ENCODE measurements at regions not wholly inside any gene's neighbourhood (a gene's known extent, or its start where the extent isn't known, plus 50 kb on each side); places are given as distances from the start of the nearest gene placed in this dataset.

DNA sequence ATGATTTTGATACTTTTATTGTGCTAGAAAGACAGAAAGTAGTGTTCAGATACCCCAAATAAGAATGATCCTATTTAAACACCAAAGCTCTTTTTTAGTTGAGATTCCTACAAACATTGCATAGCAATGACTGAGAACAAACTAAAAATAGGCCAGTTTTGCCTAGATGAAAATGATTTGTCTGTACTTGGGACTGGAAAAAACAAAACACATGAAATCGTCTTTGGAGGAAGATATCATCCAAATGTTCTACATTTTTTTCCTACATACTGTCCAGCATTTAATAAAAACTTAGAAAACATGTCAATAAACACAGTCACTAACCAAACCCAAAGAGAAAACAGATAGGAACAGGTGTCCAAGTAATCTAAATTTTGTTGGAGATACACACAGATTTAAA, 111.6 kb upstream of the MEOX2 start:
- no peak for DNase-seq

DNA sequence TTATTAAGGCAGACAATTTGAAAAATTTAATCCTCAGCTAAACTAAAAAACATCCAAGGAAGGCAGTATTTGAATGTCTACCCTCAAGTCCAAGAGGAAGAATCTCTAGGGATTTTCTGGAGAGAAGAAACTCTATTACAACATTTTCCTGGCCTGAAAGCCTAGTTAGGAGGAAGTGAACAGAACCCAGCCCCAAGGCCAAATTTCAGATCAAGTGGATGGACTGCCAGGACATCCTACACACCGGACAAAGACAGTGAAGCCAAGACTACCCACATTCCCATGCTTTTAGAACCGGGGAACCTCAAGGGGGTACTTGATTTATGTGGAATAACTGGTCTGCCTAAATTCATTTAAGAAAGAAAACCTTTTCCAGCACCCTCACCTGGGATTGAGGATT, 108.9 kb upstream of the MEOX2 start:
- DNase-seq, result peak; percentile 3

- no peak for DNase-seq
These were observed 108.3 kb upstream of the MEOX2 start for GRCh38 chr7:15794801-15795200.

DNA sequence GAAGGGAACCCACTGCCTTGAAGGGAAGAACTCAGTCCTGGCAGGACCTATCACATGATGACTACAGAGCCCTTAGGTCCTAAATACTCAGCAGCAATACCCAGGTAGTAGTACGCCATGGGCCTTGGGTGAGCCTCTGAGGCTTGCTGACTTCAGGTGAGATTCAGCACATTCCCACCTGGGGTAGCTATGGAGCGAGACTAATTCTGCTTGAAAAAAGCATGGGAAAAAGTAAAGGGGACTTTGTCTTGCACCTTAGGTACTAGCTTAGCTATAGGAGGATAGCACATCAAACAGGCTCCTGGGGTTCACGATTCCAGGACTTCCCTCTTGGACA, 98.2 kb upstream of the MEOX2 start:
- DNase-seq, result no peak

DNA sequence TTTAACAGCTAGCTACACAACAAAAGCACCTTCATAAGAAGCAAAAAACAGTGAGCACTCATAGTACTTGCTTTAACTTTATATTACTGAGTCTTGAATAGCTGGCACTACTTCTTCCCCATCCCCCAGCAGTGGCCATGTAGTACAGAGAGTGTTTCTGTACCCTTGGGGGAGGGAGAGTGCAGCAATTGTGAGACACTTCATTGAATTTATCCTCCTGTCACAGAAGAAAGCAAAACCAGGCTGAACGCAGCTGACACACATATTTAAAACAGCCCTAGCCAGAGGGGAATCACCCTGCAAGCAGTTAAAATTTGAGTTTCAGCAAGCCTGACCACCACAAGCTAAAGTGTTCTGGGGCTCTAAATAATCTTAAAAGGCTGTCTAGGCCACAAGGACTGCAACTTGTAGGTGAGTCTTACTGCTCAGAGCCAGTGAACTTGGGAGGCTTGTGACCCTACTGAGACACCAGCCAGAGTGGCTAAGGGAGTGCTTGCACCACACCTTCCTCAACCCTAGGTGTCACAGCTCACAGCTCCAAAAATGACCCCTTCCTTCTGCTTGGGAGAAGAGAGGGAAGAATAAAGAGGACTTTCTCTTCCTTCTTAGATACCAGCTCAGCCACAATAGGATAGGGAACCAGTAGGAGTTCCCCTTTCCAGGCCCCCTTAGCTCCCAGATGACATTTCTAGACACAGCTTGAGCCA, 97.7 kb upstream of the MEOX2 start:
- DNase-seq, result no peak

DNA sequence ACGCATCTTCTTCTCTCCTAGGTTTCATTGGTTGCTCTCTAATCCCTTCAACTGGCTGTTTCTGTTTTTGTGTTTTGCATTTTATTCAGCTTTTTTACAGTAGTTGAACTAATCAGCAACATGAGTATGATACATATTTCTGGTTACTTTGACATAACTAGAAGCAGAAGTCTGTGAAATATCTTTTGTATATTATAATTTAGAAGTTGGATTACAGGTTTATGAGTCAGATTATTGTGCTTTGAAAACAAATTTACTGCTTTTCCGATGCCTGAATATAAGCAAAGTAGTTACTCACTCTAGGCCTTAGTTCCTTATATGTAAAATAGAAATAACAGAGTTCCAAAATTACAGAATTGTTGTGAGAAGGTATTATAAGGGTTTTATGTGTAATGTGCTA, 96.2 kb upstream of the MEOX2 start:
- peak; percentile 16 for DNase-seq

DNA sequence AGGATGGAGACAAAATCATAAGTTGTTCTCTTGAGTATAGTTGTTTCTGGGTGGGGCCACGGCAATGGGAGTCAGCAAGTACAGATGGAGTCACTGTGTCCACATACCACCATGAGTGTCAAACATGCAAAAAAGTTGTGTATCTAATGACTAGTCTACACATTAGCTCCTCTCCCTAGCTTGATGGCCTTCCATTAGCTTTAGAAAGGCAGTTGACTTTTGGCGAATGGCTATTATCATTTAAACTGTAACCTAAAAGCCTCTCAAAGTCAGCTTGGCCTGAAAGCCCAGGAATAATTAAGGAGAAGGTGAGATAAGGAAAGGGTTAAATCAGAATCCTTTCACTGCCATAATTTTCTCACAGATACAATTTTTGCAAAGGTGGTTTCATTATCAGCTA, 95.5 kb upstream of the MEOX2 start:
- DNase-seq, result no peak

DNA sequence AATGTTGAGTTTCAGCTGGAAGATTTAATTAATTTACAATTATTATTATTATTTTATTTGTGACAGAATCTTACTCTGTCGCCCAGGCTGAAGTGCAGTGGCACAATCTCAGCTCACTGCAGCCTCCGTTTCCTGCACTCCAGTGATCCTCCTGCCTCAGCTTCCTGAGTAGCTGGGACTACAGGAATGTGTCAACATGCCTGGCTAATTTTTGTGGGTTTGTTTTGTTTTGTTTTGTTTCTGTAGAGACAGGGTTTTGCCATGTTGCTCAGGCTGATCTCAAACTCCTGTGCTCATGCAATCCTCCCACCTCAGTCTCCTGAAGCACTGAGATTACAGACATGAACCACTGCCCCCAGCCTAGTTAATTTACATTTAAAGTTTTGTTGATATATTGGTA, 93.8 kb upstream of the MEOX2 start:
- DNase-seq, result peak; percentile 67

DNA sequence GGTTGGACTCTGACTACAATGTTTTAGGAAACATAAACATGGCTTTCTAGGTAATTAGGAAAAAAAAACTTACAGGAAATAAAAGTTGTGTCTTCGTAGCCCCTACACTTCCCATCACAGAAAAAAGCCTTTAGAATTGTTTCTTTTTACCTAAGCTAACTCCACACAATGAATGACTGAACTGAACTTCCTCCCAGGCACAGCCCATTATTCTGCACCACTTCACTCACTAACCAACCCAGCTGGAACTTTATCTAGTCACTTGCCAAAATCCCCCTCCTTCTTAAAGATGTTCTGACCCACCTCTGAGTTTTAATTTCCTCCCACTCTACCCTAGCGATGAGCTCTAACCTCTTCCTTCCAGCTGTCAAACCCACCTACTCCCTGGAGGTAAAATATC, 91.7 kb upstream of the MEOX2 start:
- DNase-seq, result no peak

GRCh38 chr7:15765753-15766152, 79.3 kb upstream of the MEOX2 start:
- no peak for DNase-seq

DNA sequence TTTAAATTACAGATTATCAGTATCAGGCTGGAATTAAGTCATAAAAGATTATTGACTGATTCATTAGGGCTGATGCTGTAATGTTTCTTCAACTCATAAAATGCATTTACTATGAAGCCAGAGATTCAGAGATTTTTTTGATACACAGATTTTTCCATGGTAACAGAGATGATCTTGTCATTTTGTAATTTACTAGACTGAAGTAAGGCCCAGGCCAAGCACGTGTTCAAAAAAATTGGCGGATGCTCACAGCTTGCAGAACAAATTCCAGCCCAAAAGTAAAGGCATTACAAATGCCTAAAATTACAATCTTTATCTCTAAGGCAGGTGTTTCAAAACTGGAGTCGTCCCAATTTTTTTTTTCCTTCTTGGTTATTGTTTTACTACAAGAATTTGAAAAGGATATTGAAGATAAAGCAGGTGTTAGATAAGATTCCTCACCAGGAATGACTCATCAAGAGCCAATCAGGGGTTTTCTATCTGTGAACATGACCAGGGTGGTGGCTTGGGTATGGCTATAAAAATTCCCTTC, 78.4 kb upstream of the MEOX2 start:
- no peak for DNase-seq

DNA sequence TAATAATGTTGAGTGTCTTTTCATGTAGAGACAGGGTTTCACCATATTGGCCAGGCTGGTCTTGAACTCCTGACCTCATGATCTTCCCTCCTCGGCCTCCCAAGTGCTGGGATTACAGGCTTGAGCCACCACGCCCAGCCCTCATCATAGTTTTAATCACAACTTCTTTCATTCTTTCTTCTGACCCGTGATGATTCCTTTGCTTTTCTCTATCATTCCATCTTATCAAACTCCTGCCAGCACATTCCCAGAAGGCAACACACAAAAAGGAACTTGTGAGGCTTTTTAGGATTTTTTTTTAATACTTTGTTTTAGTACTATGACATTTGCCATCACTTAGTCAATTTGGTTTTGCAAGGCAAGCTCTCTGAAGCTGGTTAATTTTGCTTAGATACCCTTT, 77.5 kb upstream of the MEOX2 start:
- DNase-seq, result no peak

- DNase-seq, result peak; percentile 87
These were observed 70.8 kb upstream of the MEOX2 start for GRCh38 chr7:15757041-15758000.

GRCh38 chr7:15755061-15755460, 68.6 kb upstream of the MEOX2 start:
- peak; percentile 98 for DNase-seq

GRCh38 chr7:15753887-15754579, 67.5 kb upstream of the MEOX2 start:
- DNase-seq, result peak; percentile 94

DNA sequence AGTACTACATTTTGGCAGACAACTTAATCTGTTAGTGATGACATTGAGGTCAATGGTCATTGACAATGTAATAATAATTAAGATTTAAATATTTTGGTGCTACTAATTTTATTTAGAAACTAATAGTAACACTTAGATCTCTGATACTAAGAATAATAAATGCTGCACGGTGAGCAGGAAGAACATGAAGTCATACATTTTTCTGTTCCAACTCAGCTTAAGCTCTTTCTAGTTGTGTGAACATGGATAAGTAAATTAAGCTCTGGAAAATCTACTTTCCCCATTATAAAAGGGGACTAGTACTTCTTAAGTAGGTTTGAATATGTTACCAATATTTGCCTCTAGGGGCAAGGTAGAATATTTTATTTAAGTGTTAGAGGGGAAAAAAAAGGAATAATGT, 65.9 kb upstream of the MEOX2 start:
- peak; percentile 28 for DNase-seq

GRCh38 chr7:15751191-15751701, 64.8 kb upstream of the MEOX2 start:
- peak; percentile 94 for DNase-seq

GRCh38 chr7:15750727-15751126, 64.2 kb upstream of the MEOX2 start:
- DNase-seq, result peak; percentile 84

- peak; percentile 54 for DNase-seq
These were observed 63.1 kb upstream of the MEOX2 start for GRCh38 chr7:15749631-15750030.

DNA sequence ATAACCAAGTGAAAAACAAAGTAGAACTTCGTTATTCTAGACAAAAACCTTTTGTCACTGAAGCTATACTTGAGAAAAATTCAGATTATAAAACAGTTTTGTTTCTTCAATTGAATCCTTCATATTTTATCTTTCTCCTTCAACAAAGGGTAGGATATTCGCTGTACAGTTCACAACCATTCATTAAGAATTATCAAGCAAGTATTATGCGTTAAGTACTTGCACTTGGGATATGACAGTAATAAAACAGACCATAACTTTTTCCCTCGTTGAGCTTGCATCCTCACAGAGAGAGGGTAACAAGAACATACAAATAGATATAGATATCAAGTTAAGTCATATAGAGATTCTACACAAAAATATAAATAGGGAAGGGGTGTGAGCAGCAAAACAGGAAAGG, 61.2 kb upstream of the MEOX2 start:
- no peak for DNase-seq

DNA sequence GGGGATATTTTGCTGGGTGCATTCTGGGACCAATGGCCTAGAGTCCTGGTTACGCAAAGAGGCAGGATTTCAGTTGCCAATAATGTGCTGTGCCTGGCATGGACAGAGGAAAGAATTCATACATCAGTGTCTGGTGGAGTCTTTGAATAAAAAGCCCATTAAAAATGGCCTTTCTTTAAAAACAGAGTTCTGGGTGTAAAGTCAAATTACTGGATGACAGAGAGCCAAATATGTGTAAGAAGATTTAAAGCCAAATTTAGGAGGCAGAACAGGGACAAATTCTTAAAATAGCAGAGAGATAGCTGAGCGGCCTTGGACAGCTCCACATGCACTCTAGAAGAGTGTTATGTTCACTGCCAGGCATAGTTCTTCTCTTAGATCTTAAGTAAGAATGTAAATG, 60.8 kb upstream of the MEOX2 start:
- peak; percentile 52 for DNase-seq

GRCh38 chr7:15743926-15744480, 57.5 kb upstream of the MEOX2 start:
- DNase-seq, result no peak

DNA sequence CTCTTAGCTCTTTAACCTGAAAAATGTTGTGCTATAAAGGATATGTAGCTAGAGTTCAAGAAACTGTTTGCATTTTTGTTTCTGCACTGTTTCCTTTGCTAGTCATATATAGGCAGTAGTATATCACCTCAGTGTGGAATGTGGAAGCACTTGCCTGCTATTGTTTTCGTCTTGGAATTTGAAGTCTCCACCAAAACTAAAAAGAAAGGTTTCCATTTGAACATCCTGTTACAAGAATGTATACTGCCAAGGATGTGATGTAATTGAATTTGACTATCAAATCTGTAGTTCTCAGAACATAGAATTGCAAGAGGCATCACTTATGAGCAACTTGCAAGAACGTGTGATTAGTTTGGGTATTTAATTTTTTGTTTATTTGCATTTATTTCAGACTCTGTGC, 51.1 kb upstream of the MEOX2 start:
- no peak for DNase-seq

All from fibroblast of upper back skin (primary cell).